GM21717 (cell line): ENCODE measurements at regions not wholly inside any gene's neighbourhood (a gene's known extent, or its start where the extent isn't known, plus 50 kb on each side); places are given as distances from the start of the nearest gene placed in this dataset.

Experiments
- ATAC-seq: cut with Tn5 transposase; IDR thresholded peaks from one replicate; pipeline ENCODE4 v1.9.1; 2021; ENCODE audit warnings: mild to moderate bottlenecking, moderate library complexity; ENCODE audit not compliant: unreplicated experiment

DNA sequence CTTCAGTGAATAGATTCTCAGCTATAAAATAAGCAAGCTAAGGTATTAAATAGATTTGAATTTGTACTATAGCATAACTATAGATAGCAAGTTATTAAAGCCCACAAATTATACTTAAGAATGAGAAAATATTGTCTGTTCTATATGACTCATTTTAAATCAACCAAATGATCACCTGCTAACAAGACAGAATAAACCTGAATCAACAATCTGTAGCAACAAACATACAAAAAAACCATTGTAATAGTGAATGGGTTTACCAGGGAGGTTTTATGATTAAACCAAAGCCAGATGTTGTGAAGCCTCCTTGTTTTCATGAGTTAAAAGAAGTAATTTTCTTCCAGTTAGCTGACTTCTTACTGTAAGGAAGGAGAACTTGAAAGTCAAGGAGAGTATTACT is 71.9 kb upstream of the HTR1B start:
- ATAC-seq, result no peak

GRCh38 chr6:77536701-77537100 is 73.4 kb upstream of the HTR1B start:
- no peak for ATAC-seq

- ATAC-seq, result no peak
Observed at GRCh38 chr6:77543601-77544000, 80.3 kb upstream of the HTR1B start.

DNA sequence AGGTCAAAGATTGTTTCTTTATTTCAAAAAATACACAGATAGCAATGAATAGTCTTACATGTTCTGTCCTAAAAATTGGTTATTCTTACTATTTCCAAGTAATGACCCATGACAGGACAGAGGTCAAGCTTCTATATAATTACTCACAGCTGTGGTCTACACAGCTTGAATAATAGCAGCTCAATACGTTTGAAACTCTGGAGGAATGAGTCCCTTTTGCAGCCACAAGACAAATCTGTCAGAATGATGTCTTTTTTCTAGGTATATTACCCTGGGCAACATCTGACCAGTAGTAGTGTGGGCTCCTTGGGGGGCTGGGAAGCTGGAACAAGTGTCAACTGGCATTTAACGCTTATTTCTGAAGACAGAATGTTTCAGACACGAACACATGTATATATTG is 84.9 kb upstream of the HTR1B start:
- ATAC-seq, result no peak

GRCh38 chr6:77548662-77549366 is 85.5 kb upstream of the HTR1B start:
- ATAC-seq, result no peak

- ATAC-seq, result no peak
Observed at GRCh38 chr6:77551135-77551534, 87.8 kb upstream of the HTR1B start.

- no peak for ATAC-seq
Observed at GRCh38 chr6:77561768-77562314, 91.0 kb upstream of the MEI4 start.

DNA sequence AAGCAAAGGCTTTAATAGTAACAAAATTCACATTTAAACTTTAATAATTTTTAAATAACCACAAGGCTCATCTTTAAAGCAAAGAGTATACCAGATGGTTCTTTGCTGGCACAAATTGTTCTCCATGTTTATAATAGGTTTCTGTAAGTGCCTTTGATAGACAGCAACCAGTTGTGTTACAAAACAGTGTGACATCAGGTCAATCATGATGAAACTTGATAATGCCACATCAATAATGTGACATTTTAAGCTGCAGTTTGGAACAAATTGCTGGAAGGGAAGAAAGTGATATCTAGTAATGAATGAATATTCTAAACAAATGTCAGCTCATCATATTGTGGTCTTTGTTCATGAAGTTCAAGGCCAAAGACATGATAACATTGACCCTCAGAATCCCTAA is 87.5 kb upstream of the MEI4 start:
- no peak for ATAC-seq

GRCh38 chr6:77566235-77566634 is 86.6 kb upstream of the MEI4 start:
- ATAC-seq, result no peak

GRCh38 chr6:77568570-77568969 is 84.3 kb upstream of the MEI4 start:
- ATAC-seq, result no peak

DNA sequence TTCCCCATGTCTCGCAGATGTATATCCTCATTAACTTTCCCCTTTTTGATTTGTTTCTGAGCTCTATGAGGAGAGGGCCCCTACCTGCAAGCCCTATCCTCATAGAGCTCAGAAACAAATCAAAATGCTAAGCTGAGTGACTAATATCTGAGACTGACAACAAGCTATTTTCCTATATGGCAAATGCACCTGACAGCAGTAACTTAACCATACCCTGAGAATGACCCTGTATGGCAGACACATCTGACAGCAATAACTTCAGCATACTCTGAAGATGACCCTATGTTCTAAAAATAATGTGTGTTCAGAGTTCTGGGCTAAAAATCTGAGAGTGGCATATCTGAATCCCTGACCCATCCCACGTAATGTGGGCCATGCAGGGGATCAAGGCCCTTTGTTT is 79.0 kb upstream of the MEI4 start:
- no peak for ATAC-seq

DNA sequence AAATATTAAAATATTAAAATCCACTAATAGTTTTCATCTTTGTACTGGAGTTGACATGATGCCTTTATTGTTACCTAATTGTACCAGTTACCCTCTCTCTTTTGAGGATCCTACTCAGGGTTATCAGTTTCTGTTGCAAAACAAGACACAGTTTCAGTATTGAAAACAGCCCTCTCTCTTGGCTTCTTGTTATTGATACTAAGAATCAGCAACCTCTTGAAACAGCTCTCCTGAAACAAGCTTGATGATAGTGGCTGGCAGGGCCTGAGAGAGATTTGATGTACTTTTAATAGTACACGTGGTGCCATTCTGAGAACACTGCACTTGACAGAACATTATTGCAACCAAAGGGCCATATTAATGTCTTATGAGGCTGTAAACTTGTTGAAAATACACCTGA is 64.9 kb upstream of the MEI4 start:
- ATAC-seq, result peak; percentile 75
